ENCODE measurements at regions not wholly inside any gene's neighbourhood (a gene's known extent, or its start where the extent isn't known, plus 50 kb on each side); places are given as distances from the start of the nearest gene placed in this dataset.

DNA sequence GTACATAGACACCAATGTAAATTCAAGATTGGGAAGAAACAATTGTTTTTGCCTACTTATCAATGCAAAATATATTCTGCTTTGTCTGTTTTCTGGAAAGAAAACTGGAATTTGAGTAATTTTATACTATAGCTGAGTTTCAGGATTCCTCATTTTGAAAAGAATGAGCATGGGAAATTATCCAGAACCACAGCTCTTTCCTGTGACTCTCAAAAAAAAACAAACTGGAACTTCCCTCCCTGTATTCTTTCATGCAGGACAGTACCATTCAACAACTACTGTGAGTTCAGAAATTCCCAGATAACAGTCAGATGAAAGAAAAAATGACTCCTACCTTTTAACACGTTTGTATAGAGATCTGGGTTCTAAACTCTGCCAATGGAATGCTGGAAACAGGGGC lies 372.4 kb downstream of the TGFB2 start:
- H3K4me1 ChIP-seq, result no peaks in the 10 kb centered on the region
- H3K27ac ChIP-seq, result no peak overlapping the region
- TF ChIP-seq, protein P1, sequence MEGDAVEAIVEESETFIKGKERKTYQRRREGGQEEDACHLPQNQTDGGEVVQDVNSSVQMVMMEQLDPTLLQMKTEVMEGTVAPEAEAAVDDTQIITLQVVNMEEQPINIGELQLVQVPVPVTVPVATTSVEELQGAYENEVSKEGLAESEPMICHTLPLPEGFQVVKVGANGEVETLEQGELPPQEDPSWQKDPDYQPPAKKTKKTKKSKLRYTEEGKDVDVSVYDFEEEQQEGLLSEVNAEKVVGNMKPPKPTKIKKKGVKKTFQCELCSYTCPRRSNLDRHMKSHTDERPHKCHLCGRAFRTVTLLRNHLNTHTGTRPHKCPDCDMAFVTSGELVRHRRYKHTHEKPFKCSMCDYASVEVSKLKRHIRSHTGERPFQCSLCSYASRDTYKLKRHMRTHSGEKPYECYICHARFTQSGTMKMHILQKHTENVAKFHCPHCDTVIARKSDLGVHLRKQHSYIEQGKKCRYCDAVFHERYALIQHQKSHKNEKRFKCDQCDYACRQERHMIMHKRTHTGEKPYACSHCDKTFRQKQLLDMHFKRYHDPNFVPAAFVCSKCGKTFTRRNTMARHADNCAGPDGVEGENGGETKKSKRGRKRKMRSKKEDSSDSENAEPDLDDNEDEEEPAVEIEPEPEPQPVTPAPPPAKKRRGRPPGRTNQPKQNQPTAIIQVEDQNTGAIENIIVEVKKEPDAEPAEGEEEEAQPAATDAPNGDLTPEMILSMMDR (IDR thresholded peaks at IDR 0.05), result no peak
- intact Hi-C loops (cut with DNase I), result no loop called here
- no peak for DNase-seq
- H3K4me3 ChIP-seq, result no peak overlapping the region
- no peaks in the 10 kb centered on the region for H3K9me3 ChIP-seq
- no peaks in the 10 kb centered on the region for H3K27me3 ChIP-seq
- ATAC-seq, result no peak
- H3K36me3 ChIP-seq, result no peaks in the 10 kb centered on the region

DNA sequence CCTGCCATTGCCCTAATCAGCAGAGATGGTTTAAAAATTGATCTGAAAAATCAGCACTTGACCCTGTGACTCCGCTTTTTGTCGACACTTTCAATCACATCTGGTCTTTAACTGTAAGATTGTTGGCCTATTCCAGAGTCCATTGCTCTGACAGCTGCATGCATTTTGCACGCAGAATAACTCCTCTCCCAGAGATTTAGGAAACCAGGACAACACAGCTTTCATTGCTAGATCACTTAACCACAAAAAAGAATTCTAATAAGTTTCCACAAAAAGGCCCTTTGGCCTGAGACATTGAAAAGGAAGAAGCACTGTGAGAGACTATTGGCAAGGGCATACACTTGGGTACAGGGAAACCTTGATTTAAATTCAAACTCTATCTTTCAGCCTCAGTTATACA lies 373.1 kb downstream of the TGFB2 start:
- H3K27ac ChIP-seq, result no peak overlapping the region
- H3K9me3 ChIP-seq, result no peaks in the 10 kb centered on the region
- no peak overlapping the region for H3K4me3 ChIP-seq
- H3K4me1 ChIP-seq, result no peaks in the 10 kb centered on the region
- H3K36me3 ChIP-seq, result no peaks in the 10 kb centered on the region
- ATAC-seq, result no peak
- TF ChIP-seq, protein P1 (IDR thresholded peaks at IDR 0.05), result no peak
- no peak for DNase-seq
- intact Hi-C loops (cut with DNase I), result no loop called here
- no peaks in the 10 kb centered on the region for H3K27me3 ChIP-seq

DNA sequence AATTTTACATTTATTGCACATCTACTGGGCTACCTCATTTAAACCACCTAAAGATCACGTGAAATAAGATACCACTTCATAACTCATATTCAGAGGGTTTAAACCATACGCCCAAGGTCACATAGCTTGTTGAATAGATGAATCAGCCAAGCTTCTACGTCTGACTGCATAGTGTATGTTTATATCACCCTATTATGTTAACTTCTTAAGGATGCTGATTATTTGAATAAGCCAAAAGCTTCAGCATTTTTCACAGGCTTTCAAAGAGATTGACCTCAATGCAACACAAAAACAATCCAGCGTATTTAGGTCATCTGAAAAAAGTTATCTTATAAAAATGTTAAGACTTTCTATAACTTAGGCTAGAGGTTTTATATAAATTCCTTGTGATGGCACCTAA lies 373.8 kb downstream of the TGFB2 start:
- intact Hi-C loops (cut with DNase I), result no loop called here
- Histone ChIP-seq H3K4me1 (no peaks in the 10 kb centered on the region), H3K27ac (no peak overlapping the region), H3K4me3 (no peak overlapping the region), H3K9me3 (no peaks in the 10 kb centered on the region), H3K36me3 (no peaks in the 10 kb centered on the region), H3K27me3 (no peaks in the 10 kb centered on the region)
- TF ChIP-seq, protein P1 (IDR thresholded peaks at IDR 0.05), result no peak
- ATAC-seq, result no peak
- DNase-seq, result no peak

DNA sequence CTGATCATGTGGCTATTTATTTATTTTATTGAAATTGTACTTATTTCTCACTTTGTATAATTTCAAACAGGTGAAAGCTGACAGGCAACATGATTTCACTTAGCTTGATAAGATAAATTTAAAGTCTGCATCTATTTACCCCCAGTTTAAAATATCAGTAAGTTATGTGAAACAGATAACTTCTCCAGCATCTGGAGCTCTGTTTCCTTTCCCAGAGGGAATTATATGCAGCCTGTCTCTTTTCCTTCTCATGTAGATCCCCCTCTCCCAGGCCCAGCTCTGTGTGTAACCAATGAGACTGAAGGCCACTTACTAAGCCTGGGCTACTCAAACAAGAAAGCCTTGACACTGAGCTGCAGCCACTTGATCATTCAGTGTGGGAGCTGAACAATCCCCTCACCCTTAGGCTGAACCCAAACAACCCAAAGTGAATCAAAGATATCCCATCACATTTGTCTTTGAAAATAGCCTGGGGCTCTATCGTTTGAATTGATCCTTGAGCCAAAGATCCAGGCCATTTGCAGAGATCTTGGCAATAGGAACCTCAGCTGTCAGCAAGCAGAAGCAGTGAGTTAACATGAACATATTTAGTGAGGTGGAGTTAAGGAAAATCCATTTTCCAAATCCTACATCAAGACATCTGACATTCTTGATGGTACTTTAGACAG lies 383.9 kb downstream of the TGFB2 start:
- no peak overlapping the region for H3K4me3 ChIP-seq
- TF ChIP-seq, protein P1 (IDR thresholded peaks at IDR 0.05), result no peak
- ATAC-seq, result no peak

DNA sequence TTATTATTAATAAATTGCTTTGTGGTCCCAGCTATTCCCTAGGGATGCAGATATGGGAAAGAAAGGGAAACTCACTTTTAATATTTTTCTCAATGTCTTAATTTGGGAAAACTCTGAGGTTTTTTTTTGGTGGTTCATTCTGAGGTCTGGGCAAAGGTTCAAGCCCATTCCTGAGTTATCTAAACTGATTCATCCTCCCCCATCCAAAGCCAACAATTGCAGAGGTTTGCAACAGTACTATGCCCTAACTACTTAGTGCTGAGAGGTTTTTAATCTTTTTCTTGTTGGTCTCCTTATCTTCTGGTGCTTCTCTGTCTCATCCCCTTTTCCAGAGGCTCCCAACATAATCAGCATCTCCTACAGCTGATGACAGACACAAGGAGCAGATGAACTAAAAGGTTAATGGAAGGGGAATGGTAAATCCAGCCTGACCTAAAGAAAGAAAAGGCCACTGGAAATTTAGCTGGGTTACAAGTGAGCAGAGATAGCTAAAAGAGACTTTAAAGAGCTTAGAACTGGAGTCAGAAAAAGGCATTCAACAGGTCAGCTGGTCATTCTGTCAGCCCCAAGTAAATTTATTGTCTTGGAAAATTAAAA lies 390.4 kb downstream of the TGFB2 start:
- TF ChIP-seq, protein P1 (IDR thresholded peaks at IDR 0.05), result no peak
- H3K4me1 ChIP-seq, result no peaks in the 10 kb centered on the region
- ATAC-seq (no peak), DNase-seq (no peak)
- intact Hi-C loops (cut with DNase I), result no loop called here
- no peak overlapping the region for H3K4me3 ChIP-seq
- H3K27me3 ChIP-seq, result no peaks in the 10 kb centered on the region
- no peaks in the 10 kb centered on the region for H3K36me3 ChIP-seq
- H3K9me3 ChIP-seq, result no peaks in the 10 kb centered on the region
- H3K27ac ChIP-seq, result no peak overlapping the region

More for the DNA sequence above, 383.9 kb downstream of the TGFB2 start:
- no peaks in the 10 kb centered on the region for H3K27me3 ChIP-seq
- no peaks in the 10 kb centered on the region for H3K36me3 ChIP-seq
- intact Hi-C loops (cut with DNase I), result no loop called here
- no peak for DNase-seq
- H3K27ac ChIP-seq, result no peak overlapping the region
- no peaks in the 10 kb centered on the region for H3K9me3 ChIP-seq
- H3K4me1 ChIP-seq, result no peaks in the 10 kb centered on the region
